Osteoblast (primary cell): ENCODE measurements at regions not wholly inside any gene's neighbourhood (a gene's known extent, or its start where the extent isn't known, plus 50 kb on each side); places are given as distances from the start of the nearest gene placed in this dataset.

Experiments
- DNase-seq: peaks from one replicate; pipeline ENCODE4 v3.0.0; 2011; ENCODE audit warnings: low spot score, mixed read lengths; ENCODE audit not compliant: insufficient read length; ENCODE audit errors: missing footprints
- H2AFZ ChIP-seq: 2 replicates; pipeline ENCODE4 v1.6.0; 2011; ENCODE audit warnings: mild to moderate bottlenecking, low read length
- H3K27ac ChIP-seq: 2 replicates; pipeline ENCODE4 v1.5.1; 2011; ENCODE audit warnings: mild to moderate bottlenecking, low read depth, low read length, moderate library complexity
- H3K27me3 ChIP-seq: 2 replicates; pipeline ENCODE4 v1.6.0; 2012; ENCODE audit warnings: mild to moderate bottlenecking, control low read depth, inconsistent platforms, low read length, moderate library complexity; ENCODE audit not compliant: insufficient read depth
- H3K36me3 ChIP-seq: 2 replicates; pipeline ENCODE4 v1.5.1; 2011; ENCODE audit warnings: mild to moderate bottlenecking, low read length, control low read depth, moderate library complexity; ENCODE audit not compliant: insufficient read depth
- H3K4me1 ChIP-seq: 2 replicates; pipeline ENCODE4 v1.5.1; 2011; ENCODE audit warnings: mild to moderate bottlenecking, low read length, control low read depth, moderate library complexity; ENCODE audit not compliant: insufficient read depth
- H3K4me2 ChIP-seq: 2 replicates; pipeline ENCODE4 v1.6.0; 2011; ENCODE audit warnings: mild to moderate bottlenecking, low read length; ENCODE audit not compliant: insufficient read depth
- H3K4me3 ChIP-seq: fragments of 200-600 bp; sonication (generic); 3 replicates; pipeline ENCODE4 v1.5.1; 2012; ENCODE audit warnings: mild to moderate bottlenecking, low read length, inconsistent platforms; ENCODE audit not compliant: insufficient read depth
- H3K79me2 ChIP-seq: 2 replicates; pipeline ENCODE4 v1.6.0; 2012; ENCODE audit warnings: mild to moderate bottlenecking, low read length, control low read depth, inconsistent platforms; ENCODE audit not compliant: insufficient read depth
- H3K9me3 ChIP-seq: 2 replicates; pipeline ENCODE4 v1.5.1; 2011; ENCODE audit warnings: low read depth, low read length, control low read depth
- H4K20me1 ChIP-seq: 2 replicates; pipeline ENCODE4 v1.6.0; 2012; ENCODE audit warnings: mild to moderate bottlenecking, low read length, control low read depth; ENCODE audit not compliant: insufficient read depth
- TF ChIP-seq, protein P1 (sequence below): IDR thresholded peaks from 2 replicates; pipeline ENCODE4 v1.5.1; 2011; ENCODE audit warnings: mild to moderate bottlenecking, low read depth, low read length, moderate library complexity; ENCODE audit errors: extremely low read depth

DNA sequence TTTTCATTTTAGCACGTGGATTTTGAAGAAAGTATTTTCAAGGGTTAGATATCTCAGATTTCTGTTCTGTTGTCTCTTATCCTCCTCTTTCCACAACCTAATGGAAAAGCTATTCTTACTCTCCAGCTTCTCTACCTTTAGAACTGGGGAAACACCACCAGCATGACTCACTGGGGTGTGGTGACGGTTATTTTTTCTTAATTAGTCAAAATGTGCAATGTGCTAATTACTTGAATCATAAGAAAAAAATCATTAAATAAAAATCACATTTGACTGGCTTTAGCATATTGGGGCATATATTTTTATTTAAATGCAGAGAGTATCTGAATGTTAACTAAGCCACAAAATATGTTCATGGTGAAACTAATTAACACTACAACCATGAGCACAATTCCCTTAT is 570.7 kb upstream of the AGTR1 start:
- Histone ChIP-seq H3K27me3 (no peaks in the 10 kb centered on the region), H3K4me2 (no peak overlapping the region), H3K4me3 (no peak overlapping the region), H3K79me2 (no peaks in the 10 kb centered on the region), H3K36me3 (no peaks in the 10 kb centered on the region), H3K4me1 (no peaks in the 10 kb centered on the region), H2AFZ (no peak overlapping the region), H4K20me1 (no peaks in the 10 kb centered on the region), H3K9me3 (no peaks in the 10 kb centered on the region), H3K27ac (no peak overlapping the region)
- TF ChIP-seq, protein P1, sequence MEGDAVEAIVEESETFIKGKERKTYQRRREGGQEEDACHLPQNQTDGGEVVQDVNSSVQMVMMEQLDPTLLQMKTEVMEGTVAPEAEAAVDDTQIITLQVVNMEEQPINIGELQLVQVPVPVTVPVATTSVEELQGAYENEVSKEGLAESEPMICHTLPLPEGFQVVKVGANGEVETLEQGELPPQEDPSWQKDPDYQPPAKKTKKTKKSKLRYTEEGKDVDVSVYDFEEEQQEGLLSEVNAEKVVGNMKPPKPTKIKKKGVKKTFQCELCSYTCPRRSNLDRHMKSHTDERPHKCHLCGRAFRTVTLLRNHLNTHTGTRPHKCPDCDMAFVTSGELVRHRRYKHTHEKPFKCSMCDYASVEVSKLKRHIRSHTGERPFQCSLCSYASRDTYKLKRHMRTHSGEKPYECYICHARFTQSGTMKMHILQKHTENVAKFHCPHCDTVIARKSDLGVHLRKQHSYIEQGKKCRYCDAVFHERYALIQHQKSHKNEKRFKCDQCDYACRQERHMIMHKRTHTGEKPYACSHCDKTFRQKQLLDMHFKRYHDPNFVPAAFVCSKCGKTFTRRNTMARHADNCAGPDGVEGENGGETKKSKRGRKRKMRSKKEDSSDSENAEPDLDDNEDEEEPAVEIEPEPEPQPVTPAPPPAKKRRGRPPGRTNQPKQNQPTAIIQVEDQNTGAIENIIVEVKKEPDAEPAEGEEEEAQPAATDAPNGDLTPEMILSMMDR: no peak
- no peak for DNase-seq

DNA sequence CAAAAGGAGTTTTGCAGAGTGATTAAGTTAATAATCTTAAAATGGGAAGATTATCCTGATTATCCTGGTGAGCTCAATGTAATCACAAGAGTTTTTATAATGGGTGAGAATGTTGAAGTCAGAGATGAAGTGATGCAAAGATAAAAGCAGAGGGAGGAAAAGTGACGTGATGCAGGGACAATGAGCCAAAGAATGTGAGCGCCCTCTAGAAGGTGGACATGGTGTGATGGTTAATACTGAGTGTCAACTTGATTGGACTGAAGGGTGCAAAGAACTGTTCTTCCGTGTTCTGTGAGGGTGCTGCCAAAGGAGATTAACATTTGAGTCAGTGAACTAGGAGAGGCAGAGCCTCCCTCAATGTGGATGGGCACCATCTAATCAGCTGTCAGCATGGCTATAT is 569.6 kb upstream of the AGTR1 start:
- TF ChIP-seq, protein P1: no peak
- Histone ChIP-seq H3K4me1 (no peaks in the 10 kb centered on the region), H3K4me2 (no peak overlapping the region), H2AFZ (no peak overlapping the region), H3K36me3 (no peaks in the 10 kb centered on the region), H3K27ac (no peak overlapping the region), H3K27me3 (no peaks in the 10 kb centered on the region), H3K9me3 (no peaks in the 10 kb centered on the region), H4K20me1 (no peaks in the 10 kb centered on the region), H3K4me3 (no peak overlapping the region), H3K79me2 (no peaks in the 10 kb centered on the region)
- no peak for DNase-seq

DNA sequence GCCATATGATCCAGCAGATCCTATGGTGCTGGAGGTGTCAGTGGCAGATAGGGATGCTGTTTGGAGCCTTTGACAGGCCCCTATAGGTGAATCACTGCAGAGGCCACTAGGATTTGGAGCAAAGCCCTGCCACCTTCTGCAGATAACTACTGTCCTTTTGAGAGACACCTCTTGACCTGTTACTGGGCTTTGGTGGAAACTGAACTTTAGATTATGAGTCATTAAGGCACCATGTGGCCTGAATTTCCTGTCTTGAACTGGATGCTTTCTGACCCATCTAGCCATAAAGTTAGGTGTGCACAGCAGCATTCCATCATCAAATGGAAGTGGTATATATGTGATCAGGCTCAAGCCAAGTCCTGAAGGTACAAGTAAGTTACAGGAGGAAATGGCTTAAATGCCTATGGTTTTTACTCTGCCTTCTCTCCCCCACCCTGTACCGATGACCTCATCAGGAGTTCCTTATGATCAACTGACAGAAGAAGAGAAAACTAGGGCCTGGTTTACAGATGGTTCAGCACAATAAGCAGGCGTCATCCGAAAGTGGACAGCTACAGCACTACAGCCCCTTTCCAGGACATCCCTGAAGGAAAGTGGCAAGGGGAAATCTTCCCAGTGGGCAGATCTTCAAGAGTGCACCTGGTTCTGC is 565.6 kb upstream of the AGTR1 start:
- no peak for DNase-seq
- H3K9me3 ChIP-seq: no peaks in the 10 kb centered on the region
- H2AFZ ChIP-seq: no peak overlapping the region
- no peaks in the 10 kb centered on the region for H3K79me2 ChIP-seq
- H3K4me1 ChIP-seq: no peaks in the 10 kb centered on the region
- no peak overlapping the region for H3K4me3 ChIP-seq
- H3K36me3 ChIP-seq: no peaks in the 10 kb centered on the region
- H4K20me1 ChIP-seq: no peaks in the 10 kb centered on the region
- TF ChIP-seq, protein P1: no peak
- no peaks in the 10 kb centered on the region for H3K27me3 ChIP-seq
- no peak overlapping the region for H3K4me2 ChIP-seq
- H3K27ac ChIP-seq: no peak overlapping the region

DNA sequence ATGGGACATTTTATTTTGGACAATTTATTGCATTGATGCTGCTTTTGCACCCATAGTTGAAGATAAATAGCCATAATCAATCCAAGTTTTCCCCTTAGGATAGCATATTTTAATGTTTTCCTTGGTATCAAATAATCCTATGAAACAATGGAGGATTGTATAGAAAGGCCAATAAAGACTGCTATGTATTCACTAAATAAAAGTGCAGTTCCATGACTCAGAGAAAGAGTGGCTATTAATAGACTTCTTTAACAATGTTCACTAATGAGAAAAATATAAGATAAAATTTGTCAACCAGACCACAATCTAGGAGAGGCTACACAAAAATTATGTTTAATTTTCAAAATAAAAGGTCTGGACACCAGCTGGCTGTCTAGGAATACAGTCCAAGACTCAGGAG is 560.9 kb upstream of the AGTR1 start:
- no peak overlapping the region for H3K4me2 ChIP-seq
- no peaks in the 10 kb centered on the region for H3K36me3 ChIP-seq
- no peaks in the 10 kb centered on the region for H3K27me3 ChIP-seq
- TF ChIP-seq, protein P1: no peak
- DNase-seq: no peak
- no peaks in the 10 kb centered on the region for H3K9me3 ChIP-seq
- H3K27ac ChIP-seq: no peak overlapping the region
- no peaks in the 10 kb centered on the region for H4K20me1 ChIP-seq
- H3K79me2 ChIP-seq: no peaks in the 10 kb centered on the region
- no peaks in the 10 kb centered on the region for H3K4me1 ChIP-seq
- H2AFZ ChIP-seq: no peak overlapping the region
- no peak overlapping the region for H3K4me3 ChIP-seq
